ENCODE measurements at regions not wholly inside any gene's neighbourhood (a gene's known extent, or its start where the extent isn't known, plus 50 kb on each side); places are given as distances from the start of the nearest gene placed in this dataset.

DNA sequence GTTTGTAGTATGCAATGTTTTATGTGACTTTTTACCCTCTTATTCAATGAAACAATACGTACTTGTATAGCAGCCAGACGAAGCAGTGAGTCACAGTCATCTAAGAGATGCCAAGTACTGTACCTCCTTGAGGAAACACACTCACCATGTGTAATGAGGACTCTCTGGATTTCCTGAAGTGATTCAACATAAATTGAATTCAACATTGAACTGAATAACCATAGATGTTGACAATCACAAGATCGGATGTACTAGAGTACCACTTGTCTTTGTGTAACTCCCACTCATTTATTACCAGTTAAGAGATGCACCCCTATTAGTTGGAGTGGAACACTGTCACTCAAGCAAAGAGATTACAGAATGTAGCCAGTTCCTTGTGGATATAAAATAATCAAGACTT is 175.2 kb upstream of the HMGA2 start (continued):
- TF ChIP-seq NR3C1 (IDR thresholded peaks at IDR 0.05) (peak; percentile 44; the same call in 1 of the 3 replicates), RARB (CRISPR knock-in tag; IDR thresholded peaks at IDR 0.05) (no peak), MAFK (IDR thresholded peaks at IDR 0.05; ENCODE audit: partially characterized antibody) (peak; percentile 39), NPAS2 (CRISPR knock-in tag; IDR thresholded peaks at IDR 0.05; ENCODE audit: borderline replicate concordance) (no peak), HES2 (IDR thresholded peaks at IDR 0.05) (no peak), HOXB5 (CRISPR knock-in tag; IDR thresholded peaks at IDR 0.05) (no peak; the same call in 1 of the 2 replicates), BHLHE40 (IDR thresholded peaks at IDR 0.05; ENCODE audit: low read depth, low read length) (no peak), CBX8 (IDR thresholded peaks at IDR 0.05) (no peak), JUNB (IDR thresholded peaks at IDR 0.05) (peak; percentile 95), ESRRA (IDR thresholded peaks at IDR 0.05; ENCODE audit: borderline replicate concordance, low read length) (no peak), HOXA7 (CRISPR knock-in tag; IDR thresholded peaks at IDR 0.05) (no peak), ZNF302 (CRISPR knock-in tag; IDR thresholded peaks at IDR 0.05) (no peak), FOSB (CRISPR knock-in tag; IDR thresholded peaks at IDR 0.05) (no peak)
- TF ChIP-seq, protein P1, sequence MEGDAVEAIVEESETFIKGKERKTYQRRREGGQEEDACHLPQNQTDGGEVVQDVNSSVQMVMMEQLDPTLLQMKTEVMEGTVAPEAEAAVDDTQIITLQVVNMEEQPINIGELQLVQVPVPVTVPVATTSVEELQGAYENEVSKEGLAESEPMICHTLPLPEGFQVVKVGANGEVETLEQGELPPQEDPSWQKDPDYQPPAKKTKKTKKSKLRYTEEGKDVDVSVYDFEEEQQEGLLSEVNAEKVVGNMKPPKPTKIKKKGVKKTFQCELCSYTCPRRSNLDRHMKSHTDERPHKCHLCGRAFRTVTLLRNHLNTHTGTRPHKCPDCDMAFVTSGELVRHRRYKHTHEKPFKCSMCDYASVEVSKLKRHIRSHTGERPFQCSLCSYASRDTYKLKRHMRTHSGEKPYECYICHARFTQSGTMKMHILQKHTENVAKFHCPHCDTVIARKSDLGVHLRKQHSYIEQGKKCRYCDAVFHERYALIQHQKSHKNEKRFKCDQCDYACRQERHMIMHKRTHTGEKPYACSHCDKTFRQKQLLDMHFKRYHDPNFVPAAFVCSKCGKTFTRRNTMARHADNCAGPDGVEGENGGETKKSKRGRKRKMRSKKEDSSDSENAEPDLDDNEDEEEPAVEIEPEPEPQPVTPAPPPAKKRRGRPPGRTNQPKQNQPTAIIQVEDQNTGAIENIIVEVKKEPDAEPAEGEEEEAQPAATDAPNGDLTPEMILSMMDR (IDR thresholded peaks at IDR 0.05) = no peak
- TF ChIP-seq, protein P2, sequence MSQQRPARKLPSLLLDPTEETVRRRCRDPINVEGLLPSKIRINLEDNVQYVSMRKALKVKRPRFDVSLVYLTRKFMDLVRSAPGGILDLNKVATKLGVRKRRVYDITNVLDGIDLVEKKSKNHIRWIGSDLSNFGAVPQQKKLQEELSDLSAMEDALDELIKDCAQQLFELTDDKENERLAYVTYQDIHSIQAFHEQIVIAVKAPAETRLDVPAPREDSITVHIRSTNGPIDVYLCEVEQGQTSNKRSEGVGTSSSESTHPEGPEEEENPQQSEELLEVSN (IDR thresholded peaks at IDR 0.05; ENCODE audit: borderline replicate concordance, low read depth) = no peak

DNA sequence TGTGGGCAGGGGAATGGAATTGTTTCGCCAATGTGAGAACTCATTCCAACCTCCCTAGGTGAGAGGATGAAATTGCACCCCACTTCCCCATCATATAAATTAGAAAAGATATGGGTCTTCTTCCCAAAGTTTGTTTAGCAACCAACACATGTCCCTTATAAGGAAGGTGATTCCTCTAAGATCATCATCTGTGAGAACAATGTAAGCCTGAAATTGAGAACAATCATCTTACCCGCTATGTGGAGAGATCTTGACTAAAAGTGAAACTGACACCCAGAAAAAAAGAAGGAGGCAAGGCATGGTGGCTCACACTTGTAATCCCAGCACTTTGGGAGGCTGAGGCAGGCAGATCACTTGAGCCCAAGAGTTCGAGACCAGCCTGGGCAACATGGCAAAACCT is 173.2 kb upstream of the HMGA2 start:
- no peak for TF ChIP-seq MAX (IDR thresholded peaks at IDR 0.05)
- no peak for TF ChIP-seq NPAS2 (CRISPR knock-in tag; IDR thresholded peaks at IDR 0.05; ENCODE audit: borderline replicate concordance)
- no peak for TF ChIP-seq HOXB5 (CRISPR knock-in tag; IDR thresholded peaks at IDR 0.05)
- TF ChIP-seq FOSB (CRISPR knock-in tag; IDR thresholded peaks at IDR 0.05) = no peak
- TF ChIP-seq TP53 (CRISPR knock-in tag; IDR thresholded peaks at IDR 0.05) = no peak
- no peak for TF ChIP-seq SMC3 (IDR thresholded peaks at IDR 0.05)
- ChIA-PET POLR2A (no interaction called here), CTCF (no interaction called here)
- Histone ChIP-seq H3K27ac (peak overlapping the region; percentile 9 to 81; a peak in 1 of 6 replicates), H3K9me3 (peaks cover 7% of the 10 kb centered on the region; the same call in 1 of the 3 replicates), H3K4me1 (peaks cover 27% of the 10 kb centered on the region), H3K4me3 (no peak overlapping the region), H3K4me2 (no peak overlapping the region)
- no peak for FAIRE-seq
- WGBS (ENCODE audit: missing lambda C conversion rate) = 88% methylated on average over 3 of the region's 3 CpGs
- ATAC-seq = no peak
- no peak for DNase-seq (ENCODE audit: low read depth in 1 of 2, low spot score in 1 of 2)

DNA sequence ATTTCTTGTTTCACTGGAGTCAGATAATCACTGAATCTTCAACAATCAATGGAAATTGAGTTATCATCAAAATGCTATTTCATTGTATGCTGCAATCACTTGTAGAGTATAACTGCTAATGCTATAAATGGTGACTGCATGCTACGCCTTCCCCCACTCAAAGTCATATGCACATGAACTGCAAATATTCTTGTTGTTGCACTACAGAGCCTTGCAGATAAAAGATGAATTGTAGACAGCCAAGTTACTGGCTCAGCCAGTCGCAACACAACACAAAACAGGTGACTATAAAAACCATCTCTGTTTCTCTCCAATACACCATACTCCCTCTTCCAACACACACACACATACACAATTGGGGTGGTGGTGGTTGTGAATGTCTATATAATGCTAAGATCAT is 171.0 kb upstream of the HMGA2 start:
- 92% methylated on average over 2 of the region's 2 CpGs for WGBS (ENCODE audit: missing lambda C conversion rate)
- POLR2A ChIA-PET = no interaction called here
- DNase-seq (ENCODE audit: low read depth in 1 of 2, low spot score in 1 of 2) (no peak), FAIRE-seq (no peak), ATAC-seq (no peak)
- H3K4me1 ChIP-seq = peaks cover 41% of the 10 kb centered on the region
- peaks cover 7% of the 10 kb centered on the region; the same call in 1 of the 3 replicates for H3K9me3 ChIP-seq
- no peak overlapping the region for H3K4me3 ChIP-seq
- CTCF ChIA-PET = no interaction called here
- peak overlapping the region in 1 of 2 experiments; percentile 34; a peak in 1 of 6 replicates for H3K27ac ChIP-seq
- H3K4me2 ChIP-seq = no peak overlapping the region
- no peak for TF ChIP-seq NR3C1 (IDR thresholded peaks at IDR 0.05)
- TF ChIP-seq HOXB13 (CRISPR knock-in tag; IDR thresholded peaks at IDR 0.05; ENCODE audit: low read depth) = no peak
- TF ChIP-seq HEYL (CRISPR knock-in tag; IDR thresholded peaks at IDR 0.05) = no peak
- no peak for TF ChIP-seq CHD2 (IDR thresholded peaks at IDR 0.05; ENCODE audit: low read length, partially characterized antibody)
- TF ChIP-seq EP300 (IDR thresholded peaks at IDR 0.05) = no peak
- TF ChIP-seq, protein P2 (IDR thresholded peaks at IDR 0.05; ENCODE audit: borderline replicate concordance, low read depth) = no peak
- TF ChIP-seq CBX8 (IDR thresholded peaks at IDR 0.05) = no peak
- TF ChIP-seq ESRRA (IDR thresholded peaks at IDR 0.05; ENCODE audit: borderline replicate concordance, low read length) = no peak
- TF ChIP-seq, protein P3, sequence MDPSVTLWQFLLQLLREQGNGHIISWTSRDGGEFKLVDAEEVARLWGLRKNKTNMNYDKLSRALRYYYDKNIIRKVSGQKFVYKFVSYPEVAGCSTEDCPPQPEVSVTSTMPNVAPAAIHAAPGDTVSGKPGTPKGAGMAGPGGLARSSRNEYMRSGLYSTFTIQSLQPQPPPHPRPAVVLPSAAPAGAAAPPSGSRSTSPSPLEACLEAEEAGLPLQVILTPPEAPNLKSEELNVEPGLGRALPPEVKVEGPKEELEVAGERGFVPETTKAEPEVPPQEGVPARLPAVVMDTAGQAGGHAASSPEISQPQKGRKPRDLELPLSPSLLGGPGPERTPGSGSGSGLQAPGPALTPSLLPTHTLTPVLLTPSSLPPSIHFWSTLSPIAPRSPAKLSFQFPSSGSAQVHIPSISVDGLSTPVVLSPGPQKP (IDR thresholded peaks at IDR 0.05; ENCODE audit: low read depth, low read length) = no peak
- TF ChIP-seq JUNB (IDR thresholded peaks at IDR 0.05) = no peak
- no peak for TF ChIP-seq RNF2 (IDR thresholded peaks at IDR 0.05; ENCODE audit: borderline replicate concordance, low read depth)
- TF ChIP-seq RCOR1 (IDR thresholded peaks at IDR 0.05; ENCODE audit: low read depth, low read length) = no peak
- TF ChIP-seq, protein P4, sequence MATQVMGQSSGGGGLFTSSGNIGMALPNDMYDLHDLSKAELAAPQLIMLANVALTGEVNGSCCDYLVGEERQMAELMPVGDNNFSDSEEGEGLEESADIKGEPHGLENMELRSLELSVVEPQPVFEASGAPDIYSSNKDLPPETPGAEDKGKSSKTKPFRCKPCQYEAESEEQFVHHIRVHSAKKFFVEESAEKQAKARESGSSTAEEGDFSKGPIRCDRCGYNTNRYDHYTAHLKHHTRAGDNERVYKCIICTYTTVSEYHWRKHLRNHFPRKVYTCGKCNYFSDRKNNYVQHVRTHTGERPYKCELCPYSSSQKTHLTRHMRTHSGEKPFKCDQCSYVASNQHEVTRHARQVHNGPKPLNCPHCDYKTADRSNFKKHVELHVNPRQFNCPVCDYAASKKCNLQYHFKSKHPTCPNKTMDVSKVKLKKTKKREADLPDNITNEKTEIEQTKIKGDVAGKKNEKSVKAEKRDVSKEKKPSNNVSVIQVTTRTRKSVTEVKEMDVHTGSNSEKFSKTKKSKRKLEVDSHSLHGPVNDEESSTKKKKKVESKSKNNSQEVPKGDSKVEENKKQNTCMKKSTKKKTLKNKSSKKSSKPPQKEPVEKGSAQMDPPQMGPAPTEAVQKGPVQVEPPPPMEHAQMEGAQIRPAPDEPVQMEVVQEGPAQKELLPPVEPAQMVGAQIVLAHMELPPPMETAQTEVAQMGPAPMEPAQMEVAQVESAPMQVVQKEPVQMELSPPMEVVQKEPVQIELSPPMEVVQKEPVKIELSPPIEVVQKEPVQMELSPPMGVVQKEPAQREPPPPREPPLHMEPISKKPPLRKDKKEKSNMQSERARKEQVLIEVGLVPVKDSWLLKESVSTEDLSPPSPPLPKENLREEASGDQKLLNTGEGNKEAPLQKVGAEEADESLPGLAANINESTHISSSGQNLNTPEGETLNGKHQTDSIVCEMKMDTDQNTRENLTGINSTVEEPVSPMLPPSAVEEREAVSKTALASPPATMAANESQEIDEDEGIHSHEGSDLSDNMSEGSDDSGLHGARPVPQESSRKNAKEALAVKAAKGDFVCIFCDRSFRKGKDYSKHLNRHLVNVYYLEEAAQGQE (IDR thresholded peaks at IDR 0.05) = no peak

Data from A549 (cell line).